Kidney (tissue), 13 donors: ENCODE measurements at regions not wholly inside any gene's neighbourhood (a gene's known extent, or its start where the extent isn't known, plus 50 kb on each side); places are given as distances from the start of the nearest gene placed in this dataset.
"Not testable (repeated sequence)": the region's sequence is repeated elsewhere in the genome, so short reads cannot be mapped to it uniquely, and the experiment has no call there.

Source experiments
- DNase-seq, 5 donors: peaks; one replicate each; pipeline ENCODE4 v3.0.0-alpha.2; 2013 to 2020
- FAIRE-seq: peaks from 2 replicates; lab custom pipeline; 2012; peaks lifted over from hg19 to GRCh38; lab: Jason Lieb, UNC
- H3K27ac ChIP-seq, 2 donors: one replicate each; pipeline ENCODE4 v1.7.0; 2013; ENCODE audit warnings: low read depth in 2 of 2, low read length in 2 of 2, inconsistent platforms in 1 of 2
- H3K27me3 ChIP-seq: one replicate; pipeline ENCODE4 v1.7.1; 2013; ENCODE audit warnings: low read length, inconsistent platforms; ENCODE audit not compliant: control insufficient read depth, insufficient read depth
- H3K36me3 ChIP-seq, 3 donors: one replicate each; pipeline versions ENCODE4 v1.7.0 to v1.7.1; 2013; ENCODE audit warnings: low read length in 3 of 3, control low read depth in 1 of 3, inconsistent platforms in 1 of 3; ENCODE audit not compliant: insufficient read depth in 3 of 3, control insufficient read depth in 2 of 3
- H3K4me1 ChIP-seq, 3 donors: one replicate each; pipeline versions ENCODE4 v1.7.0 to v1.7.1; 2013; ENCODE audit warnings: low read length in 3 of 3, inconsistent platforms in 1 of 3, low read depth in 1 of 3; ENCODE audit not compliant: control insufficient read depth in 2 of 3, insufficient read depth in 2 of 3
- H3K4me3 ChIP-seq, 3 donors: one replicate each; pipeline versions ENCODE4 v1.7.0 to v1.8.1; 2013; ENCODE audit warnings: low read length in 3 of 3, control low read depth in 1 of 3, inconsistent platforms in 1 of 3
- H3K9ac ChIP-seq, 3 donors: one replicate each; pipeline versions ENCODE4 v1.7.0 to v1.7.1; 2013; ENCODE audit warnings: low read length in 3 of 3, control low read depth in 1 of 3, inconsistent platforms in 1 of 3
- H3K9me3 ChIP-seq, 3 donors: one replicate each; pipeline versions ENCODE4 v1.7.0 to v1.7.1; 2013; ENCODE audit warnings: low read length in 3 of 3, control low read depth in 1 of 3, inconsistent platforms in 1 of 3; ENCODE audit not compliant: control insufficient read depth in 2 of 3, insufficient read depth in 1 of 3
- intact Hi-C: fragments of 100-400 bp; cut with DNase I; formaldehyde crosslinking; loops from one replicate; pipeline ENCODE4 v1.11.1; 2022
- TF ChIP-seq, protein P1 (sequence below): IDR thresholded peaks from 3 replicates; pipeline ENCODE4 v1.5.1; 2012; ENCODE audit warnings: mild to moderate bottlenecking, moderate library complexity, borderline replicate concordance; ENCODE audit not compliant: insufficient read depth; ENCODE audit errors: extremely low read depth
- donor health status: control.
- donor health status: control.
- donor health status: control.
- donor health status: control.
- donor health status: control.
- donor health status: DM: yes; HTN: yes; CAD: no.
- donor health status: Normal renal cell carcinoma (clear cell type).

GRCh38 chr12:115869604-115870003, 407.9 kb downstream of the MED13L start:
- intact Hi-C loops = no loop called here
- FAIRE-seq (no peak), DNase-seq (no peak)
- H3K27me3 ChIP-seq = no peaks in the 10 kb centered on the region
- H3K9me3 ChIP-seq = no peaks in the 10 kb centered on the region
- TF ChIP-seq, protein P1, sequence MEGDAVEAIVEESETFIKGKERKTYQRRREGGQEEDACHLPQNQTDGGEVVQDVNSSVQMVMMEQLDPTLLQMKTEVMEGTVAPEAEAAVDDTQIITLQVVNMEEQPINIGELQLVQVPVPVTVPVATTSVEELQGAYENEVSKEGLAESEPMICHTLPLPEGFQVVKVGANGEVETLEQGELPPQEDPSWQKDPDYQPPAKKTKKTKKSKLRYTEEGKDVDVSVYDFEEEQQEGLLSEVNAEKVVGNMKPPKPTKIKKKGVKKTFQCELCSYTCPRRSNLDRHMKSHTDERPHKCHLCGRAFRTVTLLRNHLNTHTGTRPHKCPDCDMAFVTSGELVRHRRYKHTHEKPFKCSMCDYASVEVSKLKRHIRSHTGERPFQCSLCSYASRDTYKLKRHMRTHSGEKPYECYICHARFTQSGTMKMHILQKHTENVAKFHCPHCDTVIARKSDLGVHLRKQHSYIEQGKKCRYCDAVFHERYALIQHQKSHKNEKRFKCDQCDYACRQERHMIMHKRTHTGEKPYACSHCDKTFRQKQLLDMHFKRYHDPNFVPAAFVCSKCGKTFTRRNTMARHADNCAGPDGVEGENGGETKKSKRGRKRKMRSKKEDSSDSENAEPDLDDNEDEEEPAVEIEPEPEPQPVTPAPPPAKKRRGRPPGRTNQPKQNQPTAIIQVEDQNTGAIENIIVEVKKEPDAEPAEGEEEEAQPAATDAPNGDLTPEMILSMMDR = no peak
- H3K36me3 ChIP-seq = no peaks in the 10 kb centered on the region
- H3K4me3 ChIP-seq = no peak overlapping the region
- H3K27ac ChIP-seq = no peak overlapping the region
- H3K9ac ChIP-seq = no peak overlapping the region
- H3K4me1 ChIP-seq = no peaks in the 10 kb centered on the region

DNA sequence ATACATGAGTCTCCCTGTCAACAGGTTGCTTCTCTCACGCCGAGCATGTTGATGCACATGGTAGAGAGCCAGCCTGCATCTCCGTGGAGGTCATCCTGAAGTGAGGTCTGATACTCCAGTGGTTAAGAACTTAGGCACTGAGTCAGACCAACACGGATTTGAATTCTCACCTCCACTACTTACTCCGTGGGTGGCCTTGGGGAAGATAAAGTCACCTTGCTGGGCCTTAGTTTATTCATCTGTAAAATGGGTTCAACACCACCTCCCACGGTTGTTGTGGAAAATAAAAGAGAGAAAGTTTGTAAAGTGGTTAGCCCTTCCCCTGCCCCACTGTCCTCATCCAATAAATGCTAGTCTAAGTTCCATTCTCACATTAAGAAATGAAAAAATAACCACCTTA, 408.9 kb downstream of the MED13L start:
- TF ChIP-seq, protein P1 = no peak
- FAIRE-seq = no peak
- Histone ChIP-seq H3K36me3 (no peaks in the 10 kb centered on the region), H3K9ac (no peak overlapping the region), H3K27ac (no peak overlapping the region), H3K4me3 (no peak overlapping the region), H3K27me3 (no peaks in the 10 kb centered on the region), H3K4me1 (no peaks in the 10 kb centered on the region), H3K9me3 (no peaks in the 10 kb centered on the region)
- DNase-seq = no peak
- intact Hi-C loops = no loop called here

GRCh38 chr12:115867854-115868253, 409.6 kb downstream of the MED13L start:
- no peak overlapping the region for H3K4me3 ChIP-seq
- no peaks in the 10 kb centered on the region for H3K27me3 ChIP-seq
- no peaks in the 10 kb centered on the region for H3K36me3 ChIP-seq
- TF ChIP-seq, protein P1 = no peak
- H3K9me3 ChIP-seq = no peaks in the 10 kb centered on the region
- DNase-seq (no peak), FAIRE-seq (no peak)
- H3K27ac ChIP-seq = no peak overlapping the region
- no peaks in the 10 kb centered on the region for H3K4me1 ChIP-seq
- H3K9ac ChIP-seq = no peak overlapping the region
- intact Hi-C loops = no loop called here

DNA sequence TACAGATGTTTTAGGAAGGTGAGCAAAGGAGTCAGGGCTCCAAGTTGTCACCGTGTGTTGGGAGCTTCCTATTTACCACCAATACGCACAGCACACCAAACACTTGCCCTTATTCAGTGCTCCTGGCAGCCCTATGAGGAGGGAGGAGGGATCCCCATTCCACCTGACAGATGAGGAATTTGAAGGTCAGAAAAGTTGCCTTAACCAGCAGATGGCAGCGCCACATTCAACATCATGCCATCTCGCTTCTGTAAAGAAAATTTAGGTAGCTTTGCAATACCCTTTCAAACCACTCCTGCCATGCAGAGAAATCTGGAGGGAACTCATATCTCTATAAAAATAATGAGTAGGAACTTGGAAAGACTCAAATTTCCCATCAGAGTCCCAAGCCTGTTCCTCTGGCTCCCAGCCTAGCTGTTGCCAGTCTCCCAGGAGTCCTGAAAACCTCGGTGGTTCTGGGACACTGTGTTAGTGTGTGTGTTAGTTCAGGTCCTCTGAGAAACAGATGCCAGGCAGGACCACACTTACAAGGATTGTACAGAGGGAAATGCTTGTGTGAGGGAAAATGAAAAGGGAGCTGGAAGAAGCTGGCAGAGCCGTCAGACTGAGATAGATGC, 410.5 kb downstream of the MED13L start:
- intact Hi-C loops = no loop called here
- H3K9ac ChIP-seq = no peak overlapping the region
- TF ChIP-seq, protein P1 = no peak

GRCh38 chr12:115866281-115866680, 411.2 kb downstream of the MED13L start:
- H3K27me3 ChIP-seq, H3K27ac ChIP-seq, FAIRE-seq, H3K9ac ChIP-seq, H3K4me1 ChIP-seq, H3K9me3 ChIP-seq, H3K36me3 ChIP-seq, H3K4me3 ChIP-seq, DNase-seq, intact Hi-C loops: not testable (repeated sequence)

More for the DNA sequence above, 410.5 kb downstream of the MED13L start:
- Histone ChIP-seq H3K27ac (no peak overlapping the region), H3K27me3 (no peaks in the 10 kb centered on the region), H3K4me3 (no peak overlapping the region), H3K9me3 (no peaks in the 10 kb centered on the region), H3K36me3 (no peaks in the 10 kb centered on the region), H3K4me1 (no peaks in the 10 kb centered on the region)
- DNase-seq (no peak), FAIRE-seq (no peak)
